PC-3 (cell line): ENCODE measurements at regions not wholly inside any gene's neighbourhood (a gene's known extent, or its start where the extent isn't known, plus 50 kb on each side); places are given as distances from the start of the nearest gene placed in this dataset.
A peak's percentile ranks its signal among the peaks of the same experiment; 100 is the strongest.

Source experiments
- ATAC-seq: fragments of 200-7000 bp; cut with Tn5 transposase; 2 replicates; pipeline ENCODE4 v1.9.1; 2020; ENCODE audit warnings: mild to moderate bottlenecking, moderate library complexity
- BruUV-seq: library from RNA; stranded (reverse); fragments of 400-500 nt; replicated peaks from 2 replicates; lab custom pipeline; 2021; lab: Mats Ljungman, UMichigan
- CTCF ChIA-PET: fragments of 300-600 bp; sonication (Branson Sonifier 250); formaldehyde crosslinking; loops from one replicate; lab custom pipeline; 2022; ENCODE audit warnings: antibody characterized with exemption; lab: Charles Lee
- POLR2A ChIA-PET: fragments of 300-600 bp; sonication (Branson Sonifier 250); formaldehyde crosslinking; loops from one replicate; lab custom pipeline; 2022; ENCODE audit warnings: antibody characterized with exemption; ENCODE audit not compliant: unreplicated experiment; lab: Charles Lee
- DNase-seq: peaks from one replicate; pipeline ENCODE4 v3.0.0-alpha.2; 2015
- H2AFZ ChIP-seq: fragments of 300-600 bp; sonication (generic); 2 replicates; pipeline ENCODE4 v1.6.0; 2016; ENCODE audit warnings: antibody characterized with exemption, low read length
- H3F3A ChIP-seq: fragments of 300-600 bp; sonication (generic); one replicate; pipeline ENCODE4 v1.6.0; 2017; ENCODE audit warnings: antibody characterized with exemption, low read length, control low read depth, mild to moderate bottlenecking; ENCODE audit not compliant: unreplicated experiment
- H3K27ac ChIP-seq: fragments of 300-600 bp; sonication (generic); 2 replicates; pipeline ENCODE4 v1.5.1; 2016; ENCODE audit warnings: mild to moderate bottlenecking, low read length
- H3K27me3 ChIP-seq: fragments of 300-600 bp; sonication (generic); 2 replicates; pipeline ENCODE4 v1.6.1; 2016; ENCODE audit warnings: low read length, mixed read lengths
- H3K36me3 ChIP-seq: fragments of 300-600 bp; sonication (generic); 2 replicates; pipeline ENCODE4 v1.6.1; 2016; ENCODE audit warnings: low read depth, mixed run types, low read length, mixed read lengths
- H3K4me1 ChIP-seq: fragments of 300-600 bp; sonication (generic); 2 replicates; pipeline ENCODE4 v1.5.1; 2016; ENCODE audit warnings: low read length; ENCODE audit not compliant: insufficient read depth
- H3K4me2 ChIP-seq: fragments of 300-600 bp; sonication (generic); 2 replicates; pipeline ENCODE4 v1.6.0; 2016; ENCODE audit warnings: low read length
- H3K4me3 ChIP-seq: fragments of 300-600 bp; sonication (generic); 2 replicates; pipeline ENCODE4 v1.5.1; 2016; ENCODE audit warnings: mild to moderate bottlenecking, low read length, mixed read lengths
- H3K79me2 ChIP-seq: fragments of 300-600 bp; sonication (generic); 2 replicates; pipeline ENCODE4 v1.6.1; 2017; ENCODE audit warnings: low read length, mixed read lengths
- H3K9ac ChIP-seq: fragments of 300-600 bp; sonication (generic); 2 replicates; pipeline ENCODE4 v1.6.0; 2016; ENCODE audit warnings: mild to moderate bottlenecking, low read length
- H3K9me2 ChIP-seq: fragments of 300-600 bp; sonication (generic); replicated peaks from 2 replicates; pipeline ENCODE4 v1.6.1; 2016; ENCODE audit warnings: mixed run types, low read length, mixed read lengths
- H3K9me3 ChIP-seq: fragments of 300-600 bp; sonication (generic); 2 replicates; pipeline ENCODE4 v1.6.1; 2016; ENCODE audit warnings: low read length, mixed read lengths
- H4K20me1 ChIP-seq: fragments of 300-600 bp; sonication (generic); 2 replicates; pipeline ENCODE4 v1.6.1; 2016; ENCODE audit warnings: low read length, mixed read lengths
- CTCF ChIP-seq: fragments of 300-600 bp; sonication (generic); conservative IDR thresholded peaks from 2 replicates; pipeline ENCODE4 v1.5.1; 2017; ENCODE audit warnings: antibody characterized with exemption, low read depth, mild to moderate bottlenecking, low read length
- EZH2 ChIP-seq: fragments of 300-600 bp; sonication (generic); IDR thresholded peaks from one replicate; pipeline ENCODE4 v1.6.1; 2017; ENCODE audit warnings: antibody characterized with exemption, mild to moderate bottlenecking, low read length; ENCODE audit not compliant: unreplicated experiment
- EZH2phosphoT487 ChIP-seq: fragments of 300-600 bp; sonication (generic); IDR thresholded peaks from 2 replicates; pipeline ENCODE4 v1.6.1; 2018; ENCODE audit warnings: mild to moderate bottlenecking, antibody characterized with exemption, low read length, borderline replicate concordance
- intact Hi-C: fragments of 100-400 bp; cut with micrococcal nuclease; formaldehyde crosslinking; loops from 2 replicates; pipeline ENCODE4 v1.9.0; 2023

- POLR2A ChIA-PET, result no interaction called here
- CTCF ChIA-PET, result no interaction called here
These were observed 254.9 kb upstream of the ARRDC3 start for GRCh38 chr5:91638010-91638409.

GRCh38 chr5:91635950-91636734 is 253.0 kb upstream of the ARRDC3 start:
- no peak overlapping the region for H2AFZ ChIP-seq
- no peaks in the 10 kb centered on the region for H3K79me2 ChIP-seq
- TF ChIP-seq EZH2 (no peak), CTCF (peak; percentile 33; the same call in 1 of the 2 replicates)
- H3K9me3 ChIP-seq, result no peaks in the 10 kb centered on the region
- H3K36me3 ChIP-seq, result no peaks in the 10 kb centered on the region
- no peak overlapping the region for H3K27ac ChIP-seq
- DNase-seq (peak; percentile 17), ATAC-seq (no peak)
- H3K4me1 ChIP-seq, result no peaks in the 10 kb centered on the region
- H3K9ac ChIP-seq, result no peak overlapping the region
- ChIA-PET POLR2A (no interaction called here), CTCF (no interaction called here)
- no peaks in the 10 kb centered on the region for H3K9me2 ChIP-seq
- no peak overlapping the region for H3K4me2 ChIP-seq
- H4K20me1 ChIP-seq, result no peaks in the 10 kb centered on the region
- BruUV-seq, result no TSS peak
- no peaks in the 10 kb centered on the region for H3F3A ChIP-seq
- H3K4me3 ChIP-seq, result no peak overlapping the region
- intact Hi-C loops, result no loop called here
- H3K27me3 ChIP-seq, result peaks cover 21% of the 10 kb centered on the region

More at GRCh38 chr5:91638010-91638409, 254.9 kb upstream of the ARRDC3 start:
- DNase-seq (no peak), ATAC-seq (no peak)
- H4K20me1 ChIP-seq, result no peaks in the 10 kb centered on the region
- H3K9ac ChIP-seq, result no peak overlapping the region
- H3K79me2 ChIP-seq, result no peaks in the 10 kb centered on the region
- H3K27me3 ChIP-seq, result peaks cover 21% of the 10 kb centered on the region
- H2AFZ ChIP-seq, result no peak overlapping the region
- TF ChIP-seq CTCF, result no peak
- TF ChIP-seq EZH2, result no peak
- TF ChIP-seq EZH2phosphoT487, result no peak
- H3K4me1 ChIP-seq, result no peaks in the 10 kb centered on the region
- no peaks in the 10 kb centered on the region for H3K9me2 ChIP-seq
- H3K36me3 ChIP-seq, result no peaks in the 10 kb centered on the region
- no TSS peak for BruUV-seq
- no peaks in the 10 kb centered on the region for H3F3A ChIP-seq
- no peak overlapping the region for H3K4me2 ChIP-seq
- intact Hi-C loops, result no loop called here
- H3K9me3 ChIP-seq, result no peaks in the 10 kb centered on the region
- no peak overlapping the region for H3K27ac ChIP-seq
- H3K4me3 ChIP-seq, result no peak overlapping the region

GRCh38 chr5:91632871-91633270 is 249.8 kb upstream of the ARRDC3 start:
- Histone ChIP-seq H3F3A (no peaks in the 10 kb centered on the region), H3K9me2 (no peaks in the 10 kb centered on the region), H3K4me1 (no peaks in the 10 kb centered on the region), H3K4me2 (no peak overlapping the region), H3K9ac (no peak overlapping the region), H3K27me3 (peaks cover 15% of the 10 kb centered on the region; the same call in 1 of the 2 replicates), H3K4me3 (no peak overlapping the region), H3K79me2 (no peaks in the 10 kb centered on the region), H3K36me3 (no peaks in the 10 kb centered on the region), H2AFZ (no peak overlapping the region), H3K27ac (no peak overlapping the region), H4K20me1 (no peaks in the 10 kb centered on the region), H3K9me3 (no peaks in the 10 kb centered on the region)
- no peak for TF ChIP-seq EZH2phosphoT487
- no peak for TF ChIP-seq CTCF
- TF ChIP-seq EZH2, result no peak
- ATAC-seq, result peak; percentile 59; the same call in 1 of the 2 replicates
- ChIA-PET CTCF (no interaction called here), POLR2A (no interaction called here)
- peak; percentile 26 for DNase-seq
- no TSS peak for BruUV-seq
- intact Hi-C loops, result no loop called here
